GM21367 (cell line): ENCODE measurements at regions not wholly inside any gene's neighbourhood (a gene's known extent, or its start where the extent isn't known, plus 50 kb on each side); places are given as distances from the start of the nearest gene placed in this dataset.

Experiments used
- ATAC-seq: cut with Tn5 transposase; IDR thresholded peaks from one replicate; pipeline ENCODE4 v1.9.1; 2021; ENCODE audit not compliant: unreplicated experiment

DNA sequence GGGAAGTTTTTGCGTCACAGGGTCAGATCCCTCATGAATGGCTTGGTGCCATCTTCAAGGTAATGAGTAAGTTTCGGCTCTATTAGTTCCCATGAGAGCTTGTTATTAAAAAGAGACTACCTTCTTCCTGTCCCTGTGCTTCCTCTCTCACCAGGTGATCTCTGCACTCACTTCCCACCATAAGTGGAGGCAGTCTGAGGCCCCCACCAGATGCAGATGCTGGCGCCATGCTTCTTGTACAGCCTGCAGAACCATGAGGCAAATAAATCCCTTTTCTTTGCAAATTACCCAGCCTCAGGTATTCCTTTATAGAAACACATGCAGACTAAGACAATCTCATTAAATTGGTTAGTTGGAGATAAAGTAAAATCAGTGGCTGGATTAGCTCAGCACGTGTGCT, 75.6 kb upstream of the RFC3 start:
- no peak for ATAC-seq

DNA sequence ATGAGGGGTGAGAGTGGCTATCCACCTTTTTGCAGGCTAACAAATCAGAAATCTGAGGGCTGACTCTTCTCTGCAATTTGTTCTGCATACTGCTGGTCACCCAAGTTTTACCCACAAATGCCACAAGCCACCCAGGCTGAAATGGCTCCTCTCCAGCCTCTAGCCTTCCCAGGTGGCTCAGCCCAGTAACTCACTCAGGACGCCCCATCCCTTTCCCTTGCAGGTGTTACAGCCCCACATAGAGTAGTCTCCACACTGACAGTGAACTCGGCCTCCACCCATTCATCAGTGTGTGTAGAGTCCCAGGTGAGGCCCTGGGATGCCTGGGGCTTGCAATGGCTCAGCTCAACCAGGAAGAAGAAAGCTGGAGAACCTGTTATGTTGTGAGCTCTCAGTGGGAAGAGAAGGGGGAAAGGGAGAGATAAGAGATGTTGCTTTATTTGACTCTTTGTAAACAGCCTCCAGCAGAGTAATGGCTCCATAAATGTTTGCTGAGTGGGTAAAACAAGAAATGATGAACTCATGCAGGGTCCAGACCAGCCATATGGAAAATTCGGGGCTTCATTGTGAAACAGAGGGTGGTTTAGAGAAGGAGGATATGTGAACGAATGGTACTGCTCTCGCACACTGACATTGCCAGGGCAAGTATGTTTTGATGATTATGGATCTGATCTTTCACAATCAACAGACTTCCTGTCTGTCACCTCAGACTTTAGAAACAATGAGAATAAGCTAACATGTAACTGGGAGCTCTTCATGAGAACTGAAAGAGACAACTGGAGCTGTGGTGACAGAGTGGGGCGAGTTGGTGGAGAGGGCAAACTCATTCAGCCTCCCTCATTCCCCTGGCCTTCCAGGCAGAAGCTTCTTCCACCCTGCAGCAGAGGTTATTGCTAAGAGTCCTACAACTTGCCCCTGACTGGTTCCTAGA, 74.2 kb upstream of the RFC3 start:
- ATAC-seq = peak; percentile 66

GRCh38 chr13:33744589-33745369, 73.2 kb upstream of the RFC3 start:
- ATAC-seq = no peak

DNA sequence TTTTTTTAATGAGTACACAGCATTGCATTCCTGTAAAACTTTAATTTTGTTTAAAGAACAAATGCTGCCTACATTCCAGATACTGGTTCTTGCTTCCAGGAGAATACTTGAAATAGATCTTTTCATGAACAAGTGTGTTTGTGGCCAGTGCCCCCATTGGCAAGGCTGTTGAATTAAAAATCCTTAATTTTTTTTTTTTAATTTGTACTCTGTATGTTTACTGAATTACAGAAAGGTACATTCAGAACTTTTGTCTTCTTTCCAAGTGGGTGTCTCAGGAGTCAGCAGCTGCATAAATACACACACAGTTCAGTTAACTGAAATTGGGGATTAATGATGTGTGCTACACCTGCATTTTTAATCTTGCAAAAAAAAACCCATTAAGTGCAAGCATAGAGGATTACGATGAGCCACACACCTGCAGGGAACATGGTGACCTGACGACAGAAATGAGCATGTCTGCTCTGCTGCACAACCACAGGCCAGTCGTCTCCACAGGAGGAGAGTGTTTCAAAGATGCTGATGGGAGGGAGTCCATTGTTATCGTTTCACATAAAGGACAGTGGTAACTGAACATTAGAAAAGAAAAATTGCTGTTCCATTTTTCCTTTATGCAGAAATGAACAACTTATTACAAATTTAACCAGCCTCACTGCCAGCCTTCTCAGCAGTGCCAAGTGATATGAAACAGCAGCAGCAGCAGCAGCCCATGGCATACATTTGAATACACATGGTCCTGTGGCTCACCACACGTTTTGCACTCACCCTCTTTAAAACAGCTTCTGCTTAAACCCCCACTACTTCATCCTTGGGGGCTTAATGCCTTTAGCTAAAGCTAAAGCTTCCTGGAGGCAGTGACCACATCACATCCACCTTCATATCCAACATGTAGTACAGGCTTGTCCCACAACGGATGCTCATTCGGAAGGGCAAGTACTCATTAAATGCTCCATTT, 72.3 kb upstream of the RFC3 start:
- peak; percentile 46 for ATAC-seq

- ATAC-seq = no peak
Observed at GRCh38 chr13:33746867-33747266, 71.1 kb upstream of the RFC3 start.

DNA sequence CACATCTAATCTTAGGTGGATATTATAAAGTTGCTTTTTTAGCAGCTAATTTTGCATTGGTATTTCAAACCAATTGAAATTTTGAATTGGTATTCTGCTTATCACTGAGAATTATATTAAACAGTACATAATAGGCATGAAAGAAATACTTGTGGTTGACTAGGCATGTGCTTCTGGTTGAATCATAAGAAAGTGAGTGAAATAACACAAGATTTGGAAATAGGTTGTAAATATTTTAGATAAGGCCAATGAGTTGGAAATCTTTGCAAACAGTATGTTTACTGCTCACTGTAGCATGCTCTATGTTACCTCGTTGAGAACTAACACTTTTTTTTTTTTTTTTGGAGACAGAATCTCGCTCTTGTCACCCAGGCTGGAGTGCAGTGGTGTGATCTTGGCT, 66.8 kb upstream of the RFC3 start:
- no peak for ATAC-seq

GRCh38 chr13:33752094-33752493, 65.9 kb upstream of the RFC3 start:
- no peak for ATAC-seq

DNA sequence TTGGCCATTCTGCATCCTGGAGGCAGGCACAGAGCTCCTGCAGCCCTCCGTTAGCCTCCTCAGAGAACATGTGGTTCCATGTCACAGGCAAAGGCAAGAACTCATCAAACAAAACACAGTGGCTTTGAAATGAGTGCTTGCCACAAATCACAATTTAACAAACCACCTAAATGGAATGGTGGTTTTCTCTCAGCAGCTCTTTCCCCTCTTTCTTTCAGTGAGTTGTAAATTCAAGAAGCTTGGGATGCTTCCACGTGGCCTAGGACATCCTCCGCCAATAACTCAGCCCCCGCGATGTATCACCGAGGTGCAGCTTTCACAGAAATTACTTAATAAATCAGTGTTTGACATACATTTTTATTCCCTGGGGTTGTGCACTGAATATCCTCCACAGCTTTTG, 65.4 kb upstream of the RFC3 start:
- ATAC-seq = no peak

GRCh38 chr13:33756929-33757328, 61.0 kb upstream of the RFC3 start:
- no peak for ATAC-seq

DNA sequence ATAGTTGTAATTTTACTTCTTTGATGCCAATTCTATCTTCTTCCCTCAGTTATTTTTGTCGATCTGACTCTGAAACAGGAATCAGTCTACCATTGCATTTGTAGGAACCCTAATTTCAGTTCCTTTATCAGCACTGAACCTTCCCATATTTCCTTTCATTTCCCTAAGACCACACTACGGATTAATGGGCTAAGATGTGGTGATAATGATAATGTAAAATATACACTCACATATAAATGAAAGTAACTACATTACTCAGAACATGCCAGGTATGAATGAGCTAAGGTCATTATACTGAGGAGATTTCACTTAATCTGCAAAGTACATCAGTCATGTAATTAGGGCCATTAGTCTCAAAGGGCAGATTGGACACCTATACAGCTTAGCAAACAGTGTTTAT, 60.2 kb upstream of the RFC3 start:
- peak; percentile 74 for ATAC-seq

DNA sequence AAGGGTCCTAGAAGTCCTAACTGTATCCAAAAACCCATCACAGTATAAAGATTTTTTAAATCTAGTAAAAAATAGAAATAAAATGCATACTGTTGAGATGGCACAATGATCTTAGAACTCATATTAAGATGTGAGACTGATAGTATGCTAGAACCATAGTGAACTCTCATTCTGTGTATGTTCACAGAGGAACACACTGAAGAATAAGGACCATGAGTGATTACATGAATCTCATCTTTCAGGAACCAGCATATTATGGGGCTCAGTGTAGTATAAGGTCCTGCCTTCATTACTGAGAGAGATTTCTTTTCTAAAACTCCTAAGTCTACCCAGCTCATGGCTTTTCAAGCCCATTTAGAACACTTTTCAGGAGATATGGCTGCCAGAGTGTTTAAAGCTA, 59.8 kb upstream of the RFC3 start:
- ATAC-seq = peak; percentile 48

DNA sequence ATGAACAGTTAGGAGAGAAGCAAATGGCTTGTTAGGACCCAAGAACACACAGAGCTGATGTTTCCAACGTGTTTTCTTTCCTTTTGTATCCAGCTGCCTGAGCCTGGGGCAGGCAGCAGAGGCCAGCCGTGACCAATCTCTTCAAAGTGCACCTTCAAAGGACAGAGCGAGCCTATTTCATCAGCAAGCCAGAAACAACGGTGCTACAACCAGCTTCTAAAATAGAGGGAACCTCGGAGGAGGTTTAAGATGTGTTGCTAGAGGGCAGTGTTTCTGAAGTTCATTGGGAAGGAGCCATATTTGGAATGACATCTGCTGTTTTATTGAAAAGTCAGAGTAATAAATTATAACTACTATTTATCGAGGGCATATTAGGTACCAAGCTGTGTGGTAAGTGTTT, 56.2 kb upstream of the RFC3 start:
- no peak for ATAC-seq

DNA sequence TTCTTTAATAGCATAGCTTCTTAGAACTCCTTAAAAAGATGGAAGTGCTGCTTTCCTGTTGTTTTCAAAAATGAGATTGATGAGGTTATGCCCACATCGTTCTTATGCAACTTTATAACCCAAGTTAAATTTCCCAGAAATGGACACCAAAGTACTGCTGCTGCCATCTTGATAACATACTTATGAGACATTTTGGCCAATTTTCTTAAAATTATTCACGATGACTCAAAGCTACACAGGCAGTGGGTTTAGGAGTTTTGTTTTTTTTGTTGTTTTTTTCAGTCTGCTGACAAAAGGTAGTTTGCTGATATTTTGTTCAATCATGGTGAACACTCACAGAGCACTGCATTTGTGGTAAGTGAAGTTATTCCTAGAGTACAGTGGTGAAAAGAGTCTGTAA, 54.9 kb upstream of the RFC3 start:
- ATAC-seq = no peak

DNA sequence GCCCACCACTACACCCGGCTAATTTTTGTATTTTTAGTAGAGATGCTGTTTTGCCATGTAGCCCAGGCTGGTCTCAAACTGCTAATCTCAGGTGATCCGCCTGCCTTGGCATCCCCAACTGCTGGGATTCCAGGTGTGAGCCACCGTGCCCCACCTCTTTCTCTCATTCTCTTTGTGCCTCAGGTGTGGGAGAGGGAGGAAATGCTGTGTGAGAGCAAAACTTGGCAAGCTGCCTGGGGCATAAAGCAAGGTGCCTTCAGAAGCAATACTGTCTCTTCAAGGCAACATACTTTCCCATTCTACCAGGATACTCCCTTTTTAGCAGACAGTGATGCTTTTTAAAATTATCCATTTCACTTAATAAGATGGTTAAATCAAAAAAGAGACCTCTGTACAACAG, 53.2 kb upstream of the RFC3 start:
- no peak for ATAC-seq

DNA sequence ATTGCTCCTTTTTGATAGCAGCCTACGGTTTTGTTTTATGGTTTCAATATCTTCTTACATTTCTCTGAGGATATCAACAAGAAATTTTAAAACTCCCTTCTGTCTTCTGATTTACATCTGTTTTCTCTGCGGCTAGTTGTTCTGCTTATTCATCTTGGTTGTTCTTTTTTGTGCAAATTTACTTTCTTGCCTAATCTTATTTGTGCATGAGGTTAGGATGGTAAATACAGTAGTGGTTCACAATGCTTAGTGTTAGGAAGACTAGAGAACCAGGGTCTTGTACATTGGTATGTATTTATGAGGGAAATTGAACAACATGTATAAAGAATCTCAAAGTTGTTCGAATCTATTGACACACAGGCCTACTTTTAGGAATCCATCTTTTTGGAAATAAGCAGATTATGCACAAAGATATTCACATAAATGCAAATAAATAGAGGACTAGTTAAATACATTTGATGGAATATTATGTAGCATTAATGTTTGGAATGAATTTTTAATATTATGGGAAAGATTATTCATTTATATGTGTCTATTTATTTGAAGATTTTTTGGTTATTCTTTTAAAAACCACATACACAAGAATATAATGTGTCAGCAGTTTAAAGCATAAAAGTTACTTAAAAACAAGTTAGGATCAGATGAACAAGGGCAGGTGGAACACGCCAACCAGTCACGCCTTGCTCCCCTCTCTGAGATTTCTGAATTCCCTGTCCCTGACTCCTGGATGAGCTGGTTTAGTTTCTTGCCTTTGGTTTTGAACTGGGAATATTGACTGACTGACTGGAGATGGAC, 51.4 kb upstream of the RFC3 start:
- no peak for ATAC-seq

DNA sequence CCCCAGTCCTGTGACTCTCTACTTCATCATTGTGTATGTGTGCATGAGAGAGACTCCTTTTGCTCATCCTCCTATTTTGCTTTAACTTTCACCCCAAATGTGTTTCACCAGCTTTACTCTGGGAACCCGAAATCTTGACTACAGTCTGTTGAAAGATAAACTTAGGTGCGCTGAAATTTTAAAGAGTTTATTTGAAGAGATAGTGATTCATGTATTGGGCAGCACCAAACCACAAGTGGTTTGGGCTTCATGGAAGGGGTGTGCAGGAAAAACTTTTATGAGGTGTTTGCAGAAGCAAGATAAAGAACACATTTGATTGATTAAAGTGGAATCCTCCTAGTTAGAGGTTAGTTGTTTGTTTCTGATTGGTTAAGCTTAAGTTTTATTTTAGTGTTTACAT, 50.8 kb upstream of the RFC3 start:
- no peak for ATAC-seq
